Epithelial cell of proximal tubule (primary cell): ENCODE measurements at regions not wholly inside any gene's neighbourhood (a gene's known extent, or its start where the extent isn't known, plus 50 kb on each side); places are given as distances from the start of the nearest gene placed in this dataset.

Experiments used
- DNase-seq: peaks from one replicate; pipeline ENCODE4 v3.0.0-alpha.2; 2011; ENCODE audit warnings: low read depth
- H3K4me3 ChIP-seq: 2 replicates; pipeline ENCODE4 v1.5.1; 2011; ENCODE audit warnings: low read depth, mild to moderate bottlenecking, low read length
- TF ChIP-seq, protein P1 (sequence below): conservative IDR thresholded peaks from 2 replicates; pipeline ENCODE4 v1.5.1; 2012; ENCODE audit warnings: low read depth, mild to moderate bottlenecking, low read length

DNA sequence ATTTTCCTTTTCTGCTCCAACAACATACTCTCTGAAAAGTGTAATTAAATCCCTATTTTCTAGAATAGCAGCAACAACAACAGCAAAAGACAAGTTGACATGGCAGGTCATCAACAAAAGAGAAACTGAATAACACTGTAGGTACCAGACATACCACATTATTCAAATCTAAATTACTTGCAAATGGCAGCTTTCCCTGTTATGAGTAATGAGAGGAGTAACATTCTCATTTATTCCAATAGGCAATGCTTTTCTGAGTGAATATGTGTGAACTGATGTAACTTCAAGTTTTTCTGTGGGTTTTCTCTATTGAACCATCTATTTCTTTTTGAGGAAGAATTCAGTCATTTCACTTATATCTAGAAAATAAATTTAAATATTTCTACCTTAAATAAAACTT is 501.5 kb downstream of the TRIB2 start:
- TF ChIP-seq, protein P1, sequence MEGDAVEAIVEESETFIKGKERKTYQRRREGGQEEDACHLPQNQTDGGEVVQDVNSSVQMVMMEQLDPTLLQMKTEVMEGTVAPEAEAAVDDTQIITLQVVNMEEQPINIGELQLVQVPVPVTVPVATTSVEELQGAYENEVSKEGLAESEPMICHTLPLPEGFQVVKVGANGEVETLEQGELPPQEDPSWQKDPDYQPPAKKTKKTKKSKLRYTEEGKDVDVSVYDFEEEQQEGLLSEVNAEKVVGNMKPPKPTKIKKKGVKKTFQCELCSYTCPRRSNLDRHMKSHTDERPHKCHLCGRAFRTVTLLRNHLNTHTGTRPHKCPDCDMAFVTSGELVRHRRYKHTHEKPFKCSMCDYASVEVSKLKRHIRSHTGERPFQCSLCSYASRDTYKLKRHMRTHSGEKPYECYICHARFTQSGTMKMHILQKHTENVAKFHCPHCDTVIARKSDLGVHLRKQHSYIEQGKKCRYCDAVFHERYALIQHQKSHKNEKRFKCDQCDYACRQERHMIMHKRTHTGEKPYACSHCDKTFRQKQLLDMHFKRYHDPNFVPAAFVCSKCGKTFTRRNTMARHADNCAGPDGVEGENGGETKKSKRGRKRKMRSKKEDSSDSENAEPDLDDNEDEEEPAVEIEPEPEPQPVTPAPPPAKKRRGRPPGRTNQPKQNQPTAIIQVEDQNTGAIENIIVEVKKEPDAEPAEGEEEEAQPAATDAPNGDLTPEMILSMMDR = no peak
- DNase-seq = no peak
- no peak overlapping the region for H3K4me3 ChIP-seq

DNA sequence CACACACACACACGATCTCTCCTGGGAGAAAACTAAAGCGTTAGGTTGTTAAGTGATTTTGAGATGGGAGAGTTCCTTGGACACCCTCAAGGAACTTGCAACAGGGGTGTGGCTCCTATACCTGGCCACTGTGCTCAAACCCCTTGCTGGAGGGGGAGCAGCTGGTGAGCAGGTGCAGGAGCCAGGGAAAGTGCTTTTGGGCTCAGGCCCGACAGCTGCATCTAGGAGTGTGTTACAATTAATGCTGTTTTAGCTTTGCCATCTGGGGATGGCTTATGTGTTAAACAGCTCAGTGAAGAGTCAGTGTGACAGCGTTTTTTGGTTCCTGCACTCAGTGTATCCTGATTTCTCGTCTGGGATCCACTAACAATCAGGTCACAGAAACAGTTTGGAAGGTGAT is 510.8 kb downstream of the TRIB2 start:
- H3K4me3 ChIP-seq = no peak overlapping the region
- no peak for DNase-seq
- TF ChIP-seq, protein P1 = no peak

GRCh38 chr2:13230221-13230620 is 513.5 kb downstream of the TRIB2 start:
- H3K4me3 ChIP-seq = no peak overlapping the region
- no peak for DNase-seq
- TF ChIP-seq, protein P1 = no peak

DNA sequence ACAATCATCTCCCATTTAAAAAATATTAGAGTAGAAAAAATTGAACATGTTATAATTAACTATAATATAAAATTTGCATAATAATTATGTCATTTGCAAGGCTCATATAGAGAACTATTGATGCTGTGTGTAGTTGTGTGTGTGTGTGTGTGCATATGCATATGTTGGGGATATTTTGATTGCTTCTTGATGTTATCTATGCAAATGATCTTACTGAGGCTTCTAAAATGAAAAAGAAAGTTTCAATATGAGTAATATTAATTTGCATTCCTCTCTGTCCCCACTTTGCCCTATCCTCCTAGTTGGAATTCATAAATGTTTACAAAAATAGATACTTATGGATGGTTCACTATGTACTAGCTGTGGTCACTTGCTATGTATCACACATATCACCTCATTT is 523.3 kb downstream of the TRIB2 start:
- DNase-seq = no peak
- TF ChIP-seq, protein P1 = no peak
- H3K4me3 ChIP-seq = no peak overlapping the region

DNA sequence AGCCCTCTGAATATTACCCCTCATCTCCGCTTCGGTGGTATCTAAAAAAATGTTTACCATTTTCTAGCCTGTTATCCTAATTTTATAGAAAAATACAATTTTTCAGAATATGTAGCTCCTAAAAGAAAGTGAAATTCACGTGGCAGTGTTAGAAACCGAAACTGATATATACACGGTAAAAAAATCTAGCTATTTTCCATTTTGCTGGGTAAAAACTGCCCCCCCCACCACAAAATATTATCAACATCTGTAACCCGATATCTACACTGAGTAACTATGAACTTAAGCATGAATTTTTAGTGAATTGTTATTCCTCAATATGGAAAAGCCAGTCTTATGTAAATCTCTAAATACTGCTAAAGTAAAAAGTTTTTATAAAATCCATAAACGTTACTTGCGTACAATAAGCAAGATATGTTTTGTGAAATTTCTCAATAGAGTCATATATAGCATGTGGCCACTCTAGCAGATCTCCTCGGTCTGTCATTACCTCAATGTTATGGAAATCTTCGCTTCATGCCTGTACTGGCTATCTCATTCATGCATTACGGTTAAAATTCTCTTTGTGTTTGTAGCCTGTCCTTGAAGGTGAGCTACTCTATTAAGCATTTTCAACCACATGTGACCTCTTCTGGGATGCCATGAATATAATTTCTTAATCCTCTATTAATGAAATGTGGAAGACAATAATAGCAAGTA is 524.2 kb downstream of the TRIB2 start:
- TF ChIP-seq, protein P1 = no peak
- no peak for DNase-seq
- no peak overlapping the region for H3K4me3 ChIP-seq

DNA sequence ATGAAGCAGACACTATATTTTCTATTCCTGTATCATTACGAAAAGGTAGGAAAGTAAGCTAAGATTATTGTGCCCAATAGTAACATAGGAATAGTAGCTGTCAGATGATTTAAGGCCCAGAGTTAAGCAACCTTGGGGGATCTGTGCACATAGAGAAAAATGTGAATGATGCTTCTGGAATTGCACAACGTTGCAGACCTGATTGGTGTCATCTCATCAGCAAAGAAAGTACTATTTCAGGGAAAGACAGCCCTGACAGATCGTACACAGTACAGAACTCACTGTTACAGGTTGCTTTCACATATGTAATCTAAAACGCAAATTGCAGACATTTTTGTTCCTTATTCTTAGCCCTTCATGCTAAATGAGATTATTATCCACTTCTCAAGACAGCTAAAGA is 535.9 kb downstream of the TRIB2 start:
- TF ChIP-seq, protein P1 = no peak
- H3K4me3 ChIP-seq = no peak overlapping the region
- DNase-seq = no peak

- DNase-seq = no peak
- no peak overlapping the region for H3K4me3 ChIP-seq
- TF ChIP-seq, protein P1 = no peak
Measured at GRCh38 chr2:13255485-13255884, 538.7 kb downstream of the TRIB2 start.
